Activated CD4-positive, alpha-beta T cell treated with anti-CD3 and anti-CD28 coated beads, Interleukin-2, amount 50 U/mL, for 1 hour (primary cell): ENCODE measurements at regions not wholly inside any gene's neighbourhood (a gene's known extent, or its start where the extent isn't known, plus 50 kb on each side); places are given as distances from the start of the nearest gene placed in this dataset.

Experiments used
- DNase-seq: peaks from one replicate; pipeline ENCODE4 v3.0.0-alpha.2; 2020

DNA sequence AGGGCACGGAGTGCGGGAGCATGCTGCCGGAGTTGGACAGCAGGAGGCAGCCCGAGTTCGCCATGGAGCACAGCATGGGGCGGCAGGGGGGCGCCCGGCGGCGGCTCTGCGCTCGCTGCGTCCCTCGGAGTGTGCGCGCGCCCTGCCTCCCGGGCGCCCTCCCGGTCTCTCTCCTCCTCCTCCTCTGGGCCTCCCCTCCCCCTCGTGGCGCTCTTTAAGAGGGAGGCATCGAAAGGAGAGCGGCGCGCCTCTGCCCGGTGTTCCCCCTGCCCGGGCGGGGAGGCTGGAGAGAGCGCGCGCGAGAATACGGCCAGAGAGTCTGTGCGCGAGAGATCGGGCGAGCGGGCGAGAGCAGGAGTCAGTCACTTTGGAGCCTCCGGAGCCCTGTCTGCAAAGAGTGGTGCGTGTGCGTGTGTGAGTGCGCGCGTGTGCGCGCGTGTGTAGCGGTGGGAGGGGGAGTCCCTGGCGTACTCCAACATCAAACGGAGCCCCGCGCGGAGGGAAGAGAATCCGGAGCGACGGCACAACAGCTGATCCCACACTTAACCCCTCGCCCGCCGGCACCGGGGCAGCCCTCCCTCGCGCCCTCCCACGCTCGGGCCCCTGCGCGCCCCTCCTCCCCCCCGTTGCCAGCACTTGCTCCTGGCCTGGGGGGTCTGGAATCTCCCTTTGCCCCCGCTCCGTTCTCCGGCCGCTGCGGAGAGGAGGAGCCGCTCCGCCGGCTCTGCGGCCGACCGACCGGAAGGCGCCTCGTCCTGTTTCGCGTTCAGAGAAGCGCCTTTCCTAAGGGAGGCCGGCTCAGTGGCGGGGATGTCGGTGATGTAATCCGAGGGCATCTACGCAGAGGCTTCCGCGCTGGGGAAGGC is 108.9 kb downstream of the ENGASE start:
- no peak for DNase-seq

- no peak for DNase-seq
Measured at GRCh38 chr17:79183043-79183292, 108.3 kb downstream of the ENGASE start.

- no peak for DNase-seq
Measured at GRCh38 chr17:79182176-79183042, 107.8 kb downstream of the ENGASE start.

- no peak for DNase-seq
Measured at GRCh38 chr17:79180358-79181005, 105.9 kb downstream of the ENGASE start.

- DNase-seq, result no peak
Measured at GRCh38 chr17:79179334-79179733, 104.7 kb downstream of the ENGASE start.

DNA sequence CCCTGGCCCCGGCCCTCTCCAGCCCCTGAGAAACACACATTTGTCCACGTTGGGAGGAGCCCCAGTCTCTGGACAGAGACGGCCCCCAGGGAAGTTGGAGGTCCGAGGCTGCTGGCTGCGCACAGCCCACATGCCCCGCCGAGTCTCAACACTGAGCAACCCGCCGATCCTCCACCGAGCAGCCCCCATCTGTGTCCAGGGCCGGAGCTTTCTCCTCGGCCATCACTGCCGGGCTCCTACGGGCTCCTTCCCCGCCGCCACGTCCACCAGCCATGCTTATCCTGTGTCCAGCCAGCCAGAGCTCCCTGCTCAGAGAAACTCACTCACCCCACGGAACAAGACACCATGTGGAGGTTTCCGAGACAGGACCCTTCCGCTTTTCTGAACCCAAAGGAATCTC is 103.3 kb downstream of the ENGASE start:
- DNase-seq, result no peak

- no peak for DNase-seq
Measured at GRCh38 chr17:79176792-79177601, 102.4 kb downstream of the ENGASE start.

- no peak for DNase-seq
Measured at GRCh38 chr17:79174905-79175856, 100.6 kb downstream of the ENGASE start.

GRCh38 chr17:79174193-79174765 is 99.7 kb downstream of the ENGASE start:
- no peak for DNase-seq

DNA sequence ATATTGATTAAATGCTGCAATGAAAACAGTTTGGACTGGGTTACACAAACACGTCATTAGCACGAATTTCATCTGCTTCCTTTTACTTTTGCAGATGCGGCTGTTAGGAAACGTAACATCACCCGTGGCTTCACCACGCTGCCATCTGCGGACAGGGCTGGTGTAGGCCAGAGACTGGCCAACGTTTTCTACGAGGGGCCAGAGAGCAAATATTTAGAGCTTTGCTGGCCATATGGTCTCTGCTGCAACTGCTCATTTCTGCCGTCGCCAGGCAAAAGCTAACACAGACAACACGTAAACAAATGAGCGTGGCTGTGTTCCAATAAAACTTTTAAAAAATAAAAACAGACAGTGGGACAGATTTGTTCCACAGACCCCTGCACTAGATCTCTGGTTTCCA is 96.6 kb downstream of the ENGASE start:
- no peak for DNase-seq

DNA sequence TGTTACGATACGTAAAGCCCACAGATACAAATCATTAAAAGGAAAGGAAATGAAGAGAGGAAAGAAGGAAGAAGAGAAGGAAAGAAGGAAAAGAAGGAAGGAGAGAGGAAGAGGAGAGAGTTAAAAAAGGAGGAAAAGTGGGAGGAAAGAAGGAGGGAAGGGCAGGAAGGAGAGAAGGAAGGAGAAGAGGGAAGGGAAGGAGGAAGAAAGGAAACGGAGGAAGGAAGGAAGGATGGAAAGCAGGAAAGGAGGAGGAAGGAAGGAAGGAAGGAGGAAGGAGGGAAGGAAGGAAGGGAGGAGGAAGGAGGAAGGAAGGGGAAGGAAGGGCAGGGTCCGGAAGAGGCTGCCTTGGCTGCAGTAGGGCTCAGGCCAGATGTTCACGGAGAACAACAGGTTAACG is 95.2 kb downstream of the ENGASE start:
- DNase-seq, result no peak

GRCh38 chr17:79169366-79169765 is 94.7 kb downstream of the ENGASE start:
- DNase-seq, result no peak

DNA sequence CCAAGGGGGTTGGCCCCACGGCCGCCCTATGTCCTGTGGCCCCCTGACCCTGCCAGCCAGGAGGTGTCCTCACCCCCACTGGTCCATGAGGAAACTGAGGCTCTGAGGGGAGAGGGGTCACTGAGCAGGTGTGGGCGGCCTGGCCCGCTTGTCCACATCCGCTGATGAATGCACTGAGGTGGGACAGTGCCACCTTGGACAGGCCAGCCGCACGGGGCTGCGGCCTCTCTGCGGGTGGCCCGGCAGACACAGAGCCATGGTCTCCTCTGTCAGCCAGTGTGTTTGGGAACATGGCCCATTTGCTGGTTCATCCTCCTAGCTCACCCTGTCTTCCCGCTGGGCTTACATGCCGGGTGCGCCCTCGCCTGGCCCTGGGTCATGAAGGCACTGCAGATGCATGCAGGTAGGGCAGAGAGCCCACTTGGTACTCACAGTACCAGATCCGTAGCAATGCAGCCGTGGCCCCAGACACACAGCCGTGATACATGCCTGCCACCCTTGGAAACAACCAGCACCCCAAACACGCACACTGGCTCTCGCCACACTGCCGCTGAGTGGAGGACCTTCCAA is 93.9 kb downstream of the ENGASE start:
- DNase-seq, result no peak

DNA sequence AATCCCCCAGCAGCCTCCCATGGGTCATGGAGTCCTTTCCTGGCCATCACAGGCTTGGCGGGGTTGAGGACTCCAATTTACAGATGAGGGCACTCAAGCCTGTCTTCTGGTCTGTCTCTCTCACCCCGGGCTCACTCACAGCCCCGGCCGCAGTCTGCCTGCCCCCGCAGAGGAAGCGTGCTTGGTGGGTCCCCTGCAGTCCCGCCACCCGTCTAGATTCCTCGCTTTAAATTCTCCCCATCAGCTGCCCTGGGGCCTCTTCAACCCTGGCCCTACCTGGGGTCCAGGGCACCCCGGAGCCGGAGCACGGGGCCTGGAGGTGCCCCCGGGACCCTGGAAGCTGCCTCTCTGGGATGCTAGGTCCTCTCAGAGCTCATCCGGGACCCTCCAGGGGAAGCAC is 92.9 kb downstream of the ENGASE start:
- no peak for DNase-seq

- no peak for DNase-seq
Measured at GRCh38 chr17:79165756-79166473, 91.3 kb downstream of the ENGASE start.

DNA sequence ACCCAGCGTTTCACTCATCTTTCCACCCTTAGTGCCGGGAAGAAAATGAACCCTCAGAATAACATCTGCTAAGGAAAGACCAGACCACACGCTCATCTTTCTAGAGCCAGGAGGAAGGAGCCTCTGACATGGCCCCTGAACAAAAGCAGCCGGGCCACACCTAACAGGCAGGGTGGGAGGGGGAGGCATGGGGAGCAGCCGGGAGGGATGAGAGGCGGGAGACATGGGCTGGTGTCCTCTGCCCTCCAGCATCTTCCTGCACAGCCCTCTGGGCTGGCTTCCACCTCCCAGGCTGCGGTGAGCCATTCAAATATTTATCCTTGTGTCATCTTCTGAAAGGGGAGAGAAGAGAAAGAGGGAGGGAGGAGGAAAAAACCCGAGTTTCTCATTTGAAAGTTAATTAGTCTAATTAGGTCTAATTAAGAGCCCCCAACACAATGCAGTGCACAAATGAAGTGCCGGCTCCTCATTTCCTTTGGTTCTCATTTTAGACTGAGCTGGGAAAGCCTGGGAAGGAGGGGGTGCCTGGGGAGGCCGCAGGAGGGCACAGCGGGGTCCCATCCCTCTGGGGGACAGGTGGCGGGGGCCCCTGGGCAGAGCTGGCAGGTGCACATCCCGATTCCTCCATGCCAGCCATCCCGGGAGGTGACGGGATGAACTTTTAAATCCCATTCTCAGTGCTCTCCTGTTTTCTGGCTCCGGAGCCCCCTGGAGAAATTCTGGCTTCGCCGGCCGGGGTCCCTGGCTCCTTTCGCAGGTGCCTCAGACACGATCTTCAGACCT is 90.5 kb downstream of the ENGASE start:
- no peak for DNase-seq

- no peak for DNase-seq
Measured at GRCh38 chr17:79164408-79164807, 89.8 kb downstream of the ENGASE start.

DNA sequence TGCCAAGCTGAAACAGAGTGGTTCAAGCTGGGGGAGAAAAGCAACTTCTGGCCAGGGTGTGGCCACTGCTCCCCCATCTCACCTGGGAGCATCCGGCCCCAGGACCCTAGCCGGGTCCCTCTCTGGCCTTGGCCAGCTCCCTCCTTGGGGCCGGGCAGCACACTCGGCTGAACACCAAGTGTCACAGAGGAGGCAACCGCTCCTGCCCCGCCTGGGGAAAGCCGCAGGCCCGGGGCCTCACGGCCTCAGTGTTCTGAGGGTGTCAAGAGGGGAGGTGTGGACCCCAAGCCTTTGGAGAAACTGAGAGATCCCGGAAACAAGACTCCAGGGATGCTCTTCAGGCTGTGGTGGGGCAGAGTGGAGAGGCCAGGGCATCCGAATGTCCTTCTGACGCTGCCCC is 88.4 kb downstream of the ENGASE start:
- DNase-seq, result no peak
